OCI-LY3 (cell line): ENCODE measurements at regions not wholly inside any gene's neighbourhood (a gene's known extent, or its start where the extent isn't known, plus 50 kb on each side); places are given as distances from the start of the nearest gene placed in this dataset.

Source experiments
- CTCF ChIP-seq: fragments of 200-600, 300-600 bp; sonication (generic); IDR thresholded peaks from 2 replicates; pipeline ENCODE4 v1.5.1; 2014; ENCODE audit warnings: antibody characterized with exemption, low read length, low read depth
- EZH2phosphoT487 ChIP-seq: fragments of 200-600 bp; shearing (Covaris generic); IDR thresholded peaks from 2 replicates; pipeline ENCODE4 v1.6.1; 2018; ENCODE audit warnings: antibody characterized with exemption, mixed run types, low read depth

- TF ChIP-seq CTCF (no peak), EZH2phosphoT487 (no peak)
Observed at GRCh38 chr6:25137916-25138232, 141.3 kb upstream of the CARMIL1 start.
